HG03196 (cell line): ENCODE measurements at regions not wholly inside any gene's neighbourhood (a gene's known extent, or its start where the extent isn't known, plus 50 kb on each side); places are given as distances from the start of the nearest gene placed in this dataset.

Experiments
- ATAC-seq: cut with Tn5 transposase; IDR thresholded peaks from one replicate; pipeline ENCODE4 v1.9.1; 2021; ENCODE audit not compliant: unreplicated experiment

DNA sequence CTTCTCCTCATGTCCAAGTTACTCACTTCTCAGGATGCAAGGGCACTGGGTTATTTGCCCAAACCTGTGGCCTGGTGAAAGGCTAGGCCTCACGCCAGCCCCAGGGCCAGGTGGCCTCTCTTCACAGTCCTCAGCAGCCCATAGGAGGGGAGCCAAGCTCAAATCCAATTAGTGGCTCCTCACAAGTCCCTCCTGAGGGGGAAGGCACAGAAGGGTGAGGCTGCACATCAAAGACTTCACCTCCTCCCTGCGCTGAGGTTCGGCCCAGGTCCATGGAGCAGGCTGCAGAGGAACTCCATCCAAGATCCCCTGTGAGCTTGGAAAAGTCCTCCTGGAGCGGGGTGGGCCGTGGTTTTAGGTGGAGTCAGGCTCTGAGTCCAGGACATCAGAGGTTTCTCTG is 320.0 kb downstream of the FOXL1 start:
- ATAC-seq, result no peak

GRCh38 chr16:86899151-86899550 is 320.8 kb downstream of the FOXL1 start:
- ATAC-seq, result no peak

GRCh38 chr16:86899757-86900156 is 321.4 kb downstream of the FOXL1 start:
- no peak for ATAC-seq

DNA sequence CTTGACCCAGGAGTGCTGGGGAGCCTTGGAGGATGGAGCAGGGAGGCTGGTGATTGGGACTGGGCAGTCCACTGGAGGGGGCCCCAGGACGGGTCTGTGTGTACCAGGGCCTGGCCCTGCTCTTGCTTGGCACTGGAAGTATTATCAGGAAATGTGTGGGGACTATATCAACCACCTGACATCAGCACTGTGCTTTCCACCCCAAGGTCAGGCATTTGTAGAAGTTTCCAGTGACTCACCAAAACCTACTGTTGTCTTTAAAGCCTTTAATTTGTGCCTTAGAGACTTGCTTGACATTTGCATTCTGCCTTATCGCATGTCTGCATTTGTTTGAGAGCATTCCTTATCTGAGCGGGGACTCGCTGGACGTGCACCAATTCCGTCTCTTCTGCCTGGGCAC is 323.1 kb downstream of the FOXL1 start:
- ATAC-seq, result no peak

DNA sequence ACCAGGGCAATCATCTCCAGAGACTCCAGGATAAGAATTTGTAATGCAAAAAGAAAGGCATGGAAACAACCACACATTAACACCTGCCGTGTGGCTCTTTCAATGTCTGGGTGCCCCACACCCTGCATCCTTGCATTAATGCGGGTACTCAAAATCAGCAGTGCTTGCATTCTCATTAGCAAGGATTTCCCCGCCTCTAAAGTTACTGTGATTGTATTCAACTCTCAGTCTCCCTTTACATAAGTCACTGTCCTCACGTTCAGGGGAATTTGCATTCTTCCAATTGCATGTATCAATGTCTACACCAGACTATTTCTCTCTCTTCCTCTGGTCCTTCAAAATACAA is 324.3 kb downstream of the FOXL1 start:
- no peak for ATAC-seq

DNA sequence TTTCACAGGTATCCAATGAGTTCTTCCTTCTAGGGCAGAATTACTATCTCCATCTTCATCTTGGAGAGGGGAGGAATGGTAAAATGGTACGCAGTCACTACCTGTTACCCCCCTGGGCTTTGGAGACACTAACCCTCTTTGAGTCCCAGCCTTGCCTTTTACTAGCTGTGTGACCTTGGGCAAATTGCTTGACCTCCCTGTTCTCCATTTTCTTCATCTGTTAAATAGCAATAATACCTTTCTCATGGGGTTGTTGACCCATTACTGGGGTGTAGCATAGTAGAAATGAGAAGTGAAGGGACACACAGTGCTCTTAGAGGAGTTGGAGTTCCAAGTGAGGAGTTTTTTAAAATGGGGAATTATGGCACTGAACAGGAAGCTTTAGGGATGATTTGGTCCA is 324.7 kb downstream of the FOXL1 start:
- ATAC-seq, result no peak

GRCh38 chr16:86905302-86905701 is 327.0 kb downstream of the FOXL1 start:
- no peak for ATAC-seq

DNA sequence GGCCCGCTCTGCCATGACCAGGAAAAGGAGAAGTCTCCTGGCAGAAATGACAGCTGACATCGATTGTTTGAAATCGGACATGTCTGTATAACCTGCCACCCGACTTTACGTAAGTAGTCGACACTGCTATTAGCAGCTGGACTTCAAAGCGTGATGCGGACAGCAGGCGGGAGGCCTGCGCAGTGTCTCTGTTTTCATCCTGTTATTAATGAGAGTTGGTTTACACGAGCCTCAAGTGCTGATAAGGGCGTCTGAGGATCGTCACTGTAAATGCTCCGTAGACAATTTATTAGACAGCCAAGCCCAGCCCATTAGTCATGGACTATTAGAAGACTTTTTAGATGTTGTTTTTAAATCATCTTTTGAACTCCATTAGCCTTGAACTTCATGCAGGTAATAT is 328.3 kb downstream of the FOXL1 start:
- ATAC-seq, result no peak

GRCh38 chr16:86909359-86910160 is 331.2 kb downstream of the FOXL1 start:
- no peak for ATAC-seq

- ATAC-seq, result no peak
Measured at GRCh38 chr16:86910161-86910769, 331.9 kb downstream of the FOXL1 start.

GRCh38 chr16:86911437-86911958 is 333.1 kb downstream of the FOXL1 start:
- ATAC-seq, result no peak

DNA sequence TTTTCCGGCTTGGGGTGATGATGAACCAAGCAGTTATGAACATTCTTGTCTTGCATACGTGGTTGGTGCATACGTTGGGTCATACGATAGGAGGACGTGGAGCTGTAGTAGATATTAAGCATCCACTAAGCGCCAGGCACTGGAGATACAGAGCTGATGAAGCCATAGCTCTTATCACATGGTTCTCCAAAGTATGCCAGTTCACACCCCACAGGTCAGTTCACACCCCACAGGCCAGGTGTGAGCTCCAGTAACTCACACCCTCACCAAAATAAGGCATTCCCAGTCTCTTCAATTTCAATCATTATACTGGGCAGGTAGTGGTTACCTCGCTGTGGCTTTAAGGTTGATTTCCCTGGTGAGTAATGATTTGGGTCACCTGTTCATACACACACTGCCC is 335.5 kb downstream of the FOXL1 start:
- no peak for ATAC-seq

DNA sequence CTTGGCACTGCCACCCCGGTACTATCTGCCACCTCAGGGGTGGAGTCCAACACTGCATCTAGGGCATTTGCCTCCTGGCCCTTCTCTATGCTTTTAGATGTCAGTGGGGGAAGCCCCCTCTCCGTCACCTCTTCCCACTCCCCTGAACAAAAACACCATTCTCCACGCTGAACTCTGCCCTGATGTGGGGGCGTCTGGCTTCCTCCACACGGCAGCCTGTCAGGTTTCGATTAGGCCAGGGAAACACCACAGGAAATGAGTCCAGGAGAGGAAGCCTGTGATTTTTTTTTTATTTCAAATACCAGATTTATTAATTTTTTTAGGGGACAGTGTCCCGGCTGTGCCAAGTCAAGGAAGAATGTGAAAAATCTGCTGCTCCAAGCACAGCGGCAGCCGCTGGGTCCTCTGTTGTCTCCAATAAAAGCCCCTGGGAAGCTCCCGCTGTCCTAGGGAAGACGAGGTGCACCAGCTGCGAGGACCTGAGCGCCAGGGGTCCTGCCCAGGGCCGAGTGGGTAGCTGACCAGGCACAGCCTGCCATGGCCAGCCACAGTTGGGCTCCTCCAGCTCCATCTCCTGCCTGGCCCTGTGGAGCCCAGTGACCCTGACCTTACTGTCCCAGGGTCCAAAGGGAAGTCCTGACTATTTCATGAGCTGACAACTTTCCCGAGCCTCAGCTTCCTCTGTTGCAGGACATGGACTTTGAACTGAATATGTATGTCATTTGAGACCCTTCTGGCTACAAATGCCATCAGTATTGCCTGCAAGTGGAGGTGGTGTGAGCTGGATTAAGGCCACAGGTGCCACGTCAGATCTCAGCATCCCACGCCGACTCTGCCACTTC is 336.7 kb downstream of the FOXL1 start:
- no peak for ATAC-seq

DNA sequence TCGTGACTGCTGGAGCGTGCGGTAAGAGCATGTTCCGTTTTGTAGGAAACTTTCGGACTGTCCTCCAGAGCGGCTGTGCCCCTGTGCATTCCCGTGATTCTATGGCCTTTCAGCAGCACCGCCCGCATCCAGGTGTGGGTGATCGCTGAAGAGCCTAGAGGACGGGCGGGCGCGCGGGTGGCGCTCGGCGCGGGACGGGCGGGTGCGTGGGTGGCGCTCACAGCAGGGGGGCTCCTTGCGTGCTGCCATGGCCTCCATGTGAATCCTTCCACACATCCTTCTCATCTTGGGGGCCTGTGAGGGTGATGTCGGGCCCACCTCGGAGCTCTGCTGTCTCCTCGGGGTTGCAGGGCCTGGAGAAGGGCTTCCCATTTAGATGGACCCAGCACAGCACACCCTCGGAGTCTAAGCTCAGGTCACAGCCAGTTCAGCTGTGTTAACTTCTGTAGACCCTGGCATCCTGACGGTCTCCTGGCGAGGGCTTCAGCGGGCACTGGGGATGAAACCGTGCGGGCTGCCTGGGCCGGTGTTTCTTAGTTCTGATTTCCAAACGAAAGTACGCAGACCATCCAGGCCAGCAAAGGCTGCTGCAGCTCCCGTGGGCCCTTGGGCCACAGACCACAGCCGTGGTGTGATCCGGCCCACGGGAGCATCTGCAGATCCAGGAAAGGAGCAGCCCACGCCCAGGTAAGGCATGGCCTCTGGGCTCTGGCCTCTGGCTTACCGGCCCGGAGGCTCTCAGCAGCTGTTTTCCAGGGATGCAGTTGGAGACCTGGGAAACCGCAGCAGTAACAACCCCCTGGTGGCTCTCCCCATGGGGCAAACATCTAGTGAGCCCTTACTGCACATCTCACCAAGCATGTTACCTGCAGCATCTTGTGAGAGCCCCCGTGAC is 339.4 kb downstream of the FOXL1 start:
- no peak for ATAC-seq

GRCh38 chr16:86918637-86919036 is 340.3 kb downstream of the FOXL1 start:
- no peak for ATAC-seq

GRCh38 chr16:86919078-86919477 is 340.7 kb downstream of the FOXL1 start:
- no peak for ATAC-seq

GRCh38 chr16:86919578-86920305 is 341.4 kb downstream of the FOXL1 start:
- ATAC-seq, result no peak

GRCh38 chr16:86921289-86921688 is 342.9 kb downstream of the FOXL1 start:
- no peak for ATAC-seq

DNA sequence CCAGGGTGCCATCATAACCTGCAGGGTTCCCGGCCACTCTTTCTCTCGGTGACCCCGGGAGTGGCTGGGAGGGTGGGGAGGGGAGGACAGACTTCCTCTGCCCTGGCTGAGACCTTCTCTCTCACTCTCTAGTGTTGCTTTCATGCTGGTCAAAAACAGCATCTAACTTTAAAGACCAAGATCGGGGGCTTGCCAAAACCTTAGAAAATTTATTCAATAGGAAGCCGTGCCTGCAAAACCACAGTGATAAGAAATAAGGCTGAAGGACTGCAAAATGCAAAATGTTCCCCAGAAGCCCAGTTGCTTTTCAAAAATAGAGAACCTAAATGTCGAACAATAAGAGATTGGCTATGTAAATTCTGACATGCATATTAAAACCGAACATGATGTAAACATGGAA is 344.0 kb downstream of the FOXL1 start:
- no peak for ATAC-seq

DNA sequence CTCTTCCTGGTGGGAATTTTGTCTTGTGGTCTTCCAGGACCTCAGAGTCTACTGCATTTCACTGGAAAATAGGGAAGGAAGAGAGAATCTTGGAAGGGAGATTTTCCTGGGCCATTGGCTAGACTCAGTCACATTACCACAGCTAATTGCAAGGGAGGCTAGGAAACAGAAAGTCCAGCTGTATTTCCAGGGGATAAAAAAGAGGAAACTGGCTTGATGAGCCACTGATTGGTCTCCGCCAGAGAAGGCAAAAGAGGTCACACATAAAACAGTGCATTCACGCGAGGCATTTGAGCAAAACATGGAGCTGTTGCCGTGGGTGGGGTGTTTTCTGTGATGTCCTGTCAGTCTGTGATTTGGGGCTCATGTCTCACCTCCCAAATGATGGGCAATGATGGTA is 345.3 kb downstream of the FOXL1 start:
- no peak for ATAC-seq
